ENCODE measurements at regions not wholly inside any gene's neighbourhood (a gene's known extent, or its start where the extent isn't known, plus 50 kb on each side); places are given as distances from the start of the nearest gene placed in this dataset.

DNA sequence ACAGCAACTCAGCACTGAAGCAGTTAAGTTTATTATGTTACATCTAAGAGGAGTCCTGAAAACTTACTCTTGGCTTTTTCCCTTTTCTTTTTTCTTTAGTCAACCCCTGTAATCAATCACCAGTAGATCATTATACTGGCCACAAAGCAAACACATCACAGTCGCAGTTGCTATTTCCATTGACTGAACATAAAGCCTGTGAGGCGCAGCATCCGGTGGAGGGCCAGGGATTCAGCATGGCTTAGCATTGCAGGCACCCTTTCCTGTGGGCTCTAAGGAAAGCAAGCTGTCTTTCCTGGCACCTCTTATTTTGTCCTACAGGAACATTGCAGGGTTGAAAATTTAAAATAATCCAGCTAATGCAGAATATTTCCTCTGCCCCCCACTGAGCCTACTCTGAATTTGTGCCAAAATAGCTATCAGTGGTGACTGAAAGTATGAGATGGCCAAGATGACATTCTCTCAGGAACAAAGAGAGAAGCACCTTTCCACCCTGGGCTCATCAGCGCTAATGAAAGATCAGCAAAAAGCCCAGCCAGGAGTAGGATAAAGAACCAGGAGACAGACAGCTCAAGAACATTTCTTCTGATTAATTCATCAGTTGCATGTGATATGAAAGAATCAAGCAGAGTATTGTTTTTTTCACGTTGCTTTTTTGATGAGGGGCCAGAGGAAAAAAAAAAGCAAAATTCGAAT lies 85.3 kb upstream of the SULT1C3 start:
- TF ChIP-seq ZNF462 (CRISPR knock-in tag; IDR thresholded peaks at IDR 0.05) = no peak
- no peak for TF ChIP-seq CTCF (conservative IDR thresholded peaks at IDR 0.05; ENCODE audit: low read depth in 2 of 2)
- TF ChIP-seq CREB1 (CRISPR knock-in tag; IDR thresholded peaks at IDR 0.05; ENCODE audit: low read depth) = no peak
